Neuron (in vitro differentiated cells): ENCODE measurements at regions not wholly inside any gene's neighbourhood (a gene's known extent, or its start where the extent isn't known, plus 50 kb on each side); places are given as distances from the start of the nearest gene placed in this dataset.
"Not testable (repeated sequence)": the region's sequence is repeated elsewhere in the genome, so short reads cannot be mapped to it uniquely, and the experiment has no call there.

Experiments used
- H2AFZ ChIP-seq: one replicate; pipeline ENCODE4 v1.6.1; 2013; ENCODE audit warnings: low read depth, mild to moderate bottlenecking, inconsistent platforms, low read length, moderate library complexity
- H3K27me3 ChIP-seq: one replicate; pipeline ENCODE4 v1.6.1; 2013; ENCODE audit warnings: low read length; ENCODE audit not compliant: insufficient read depth
- H3K36me3 ChIP-seq: one replicate; pipeline ENCODE4 v1.6.1; 2013; ENCODE audit warnings: low read length; ENCODE audit not compliant: insufficient read depth
- H3K4me1 ChIP-seq: one replicate; pipeline ENCODE4 v1.6.1; 2013; ENCODE audit warnings: low read length; ENCODE audit not compliant: insufficient read depth
- H3K4me3 ChIP-seq: 2 replicates; pipeline ENCODE4 v1.5.1; 2013; ENCODE audit warnings: mild to moderate bottlenecking, low read length, moderate library complexity
- H3K9me3 ChIP-seq: one replicate; pipeline ENCODE4 v1.6.1; 2013; ENCODE audit warnings: low read length

DNA sequence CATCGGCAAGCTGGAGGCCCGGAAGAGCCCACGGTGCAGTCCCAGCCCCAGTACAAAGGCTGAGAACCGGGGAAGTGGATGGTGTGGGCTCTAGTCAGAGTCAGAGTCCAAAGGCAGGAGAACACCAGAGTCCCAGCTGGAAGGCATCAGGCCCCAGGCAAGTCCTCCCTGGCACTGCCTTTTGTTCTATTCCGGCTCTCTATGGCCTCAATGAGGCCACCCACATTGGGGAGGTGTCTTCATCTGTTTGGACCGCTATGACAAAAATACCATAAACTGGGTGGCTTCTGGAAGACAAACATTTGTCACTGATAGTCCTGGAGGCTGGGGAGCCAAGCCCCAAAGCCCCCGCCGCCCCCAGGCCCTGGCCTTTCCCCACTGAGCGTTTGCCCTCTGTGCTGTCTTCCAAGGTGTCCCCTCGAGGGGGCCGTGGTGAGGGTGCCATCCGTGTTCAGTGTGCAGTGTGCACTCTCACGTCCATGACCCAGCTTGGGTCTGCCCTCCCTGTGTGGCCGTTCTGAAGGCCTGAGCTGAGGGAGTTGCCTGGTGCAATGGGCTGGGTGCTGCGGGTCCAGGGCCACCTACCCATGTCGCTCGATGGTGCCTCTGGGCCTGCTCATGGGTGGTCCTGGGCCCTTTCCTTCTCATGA is 99.1 kb upstream of the PPP1R26 start:
- H3K36me3 ChIP-seq, result no peaks in the 10 kb centered on the region
- H3K4me3 ChIP-seq, result no peak overlapping the region
- no peaks in the 10 kb centered on the region for H3K4me1 ChIP-seq
- peaks cover 13% of the 10 kb centered on the region for H3K27me3 ChIP-seq
- no peak overlapping the region for H2AFZ ChIP-seq
- no peaks in the 10 kb centered on the region for H3K9me3 ChIP-seq

DNA sequence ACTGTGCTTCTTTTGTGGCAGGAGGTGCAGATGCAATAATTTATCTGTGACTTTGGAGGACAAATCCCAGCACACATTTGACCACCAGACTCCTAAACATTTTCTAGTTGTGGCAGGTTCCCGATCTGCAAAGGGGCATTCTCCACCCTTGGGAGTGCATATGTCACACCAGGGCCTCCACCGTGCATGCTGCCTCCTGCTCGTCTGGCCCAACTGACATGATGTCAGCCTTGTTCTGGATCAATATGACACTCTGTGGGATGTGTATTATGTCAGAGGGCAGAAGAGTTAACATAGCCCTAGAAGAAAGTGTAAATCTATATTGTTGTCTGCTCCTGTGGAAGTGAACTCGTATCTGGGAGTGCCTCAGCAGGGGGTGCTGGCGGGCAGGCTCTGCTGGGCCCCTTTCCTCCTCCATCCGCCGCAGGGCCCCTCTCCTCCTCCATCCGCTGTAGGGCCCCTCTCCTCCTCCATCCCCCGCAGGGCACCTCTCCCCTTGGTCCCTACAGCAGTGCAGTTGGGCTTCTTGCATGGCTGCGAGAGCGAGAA is 97.7 kb upstream of the PPP1R26 start:
- peaks cover 5% of the 10 kb centered on the region for H3K27me3 ChIP-seq
- no peaks in the 10 kb centered on the region for H3K36me3 ChIP-seq
- no peak overlapping the region for H3K4me3 ChIP-seq
- no peaks in the 10 kb centered on the region for H3K9me3 ChIP-seq
- no peaks in the 10 kb centered on the region for H3K4me1 ChIP-seq
- H2AFZ ChIP-seq, result no peak overlapping the region

DNA sequence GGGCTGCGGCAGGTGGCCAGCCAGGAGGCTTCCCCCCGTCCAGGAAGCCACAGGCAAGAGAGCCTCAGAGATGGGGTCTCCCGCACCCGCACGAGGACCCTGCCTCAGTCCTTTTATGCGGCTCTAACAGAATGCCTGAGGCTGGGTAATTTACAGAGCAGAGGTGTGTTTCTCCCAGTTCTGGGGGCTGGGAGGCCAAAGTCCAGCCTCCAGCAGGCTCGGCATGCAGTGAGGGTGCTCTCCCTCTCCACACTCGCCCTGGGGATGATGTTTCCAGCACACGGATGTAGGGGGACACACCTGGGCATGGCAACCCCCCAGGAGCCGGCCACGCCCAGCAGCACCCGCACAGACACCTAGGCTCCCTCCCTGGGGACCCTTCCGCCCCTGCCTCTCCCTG is 95.4 kb upstream of the PPP1R26 start:
- H3K27me3 ChIP-seq, result peaks cover 5% of the 10 kb centered on the region

DNA sequence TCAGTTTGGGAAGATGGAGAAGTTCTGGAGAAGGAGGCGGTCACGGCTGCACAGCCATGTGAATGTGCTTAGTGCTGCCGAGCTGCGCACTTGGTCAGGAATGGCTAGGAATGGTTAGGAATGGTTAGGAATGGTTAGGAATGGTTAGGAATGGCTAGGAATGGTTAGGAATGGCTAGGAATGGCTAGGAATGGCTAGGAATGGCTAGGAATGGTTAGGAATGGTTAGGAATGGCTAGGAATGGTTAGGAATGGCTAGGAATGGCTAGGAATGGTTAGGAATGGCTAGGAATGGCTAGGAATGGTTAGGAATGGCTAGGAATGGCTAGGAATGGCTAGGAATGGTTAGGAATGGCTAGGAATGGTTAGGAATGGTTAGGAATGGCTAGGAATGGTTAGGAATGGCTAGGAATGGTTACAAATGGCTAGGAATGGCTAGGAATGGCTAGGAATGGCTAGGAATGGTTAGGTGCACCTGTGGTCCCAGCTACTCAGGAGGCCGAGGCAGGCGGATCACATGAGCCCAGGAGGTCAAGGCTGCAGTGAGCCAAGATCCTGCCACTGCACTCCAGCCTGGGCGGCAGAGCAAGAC is 94.7 kb upstream of the PPP1R26 start:
- not testable (repeated sequence) for H3K27me3 ChIP-seq, H3K4me1 ChIP-seq, H2AFZ ChIP-seq, H3K36me3 ChIP-seq, H3K9me3 ChIP-seq, H3K4me3 ChIP-seq

More for the DNA sequence above, 95.4 kb upstream of the PPP1R26 start:
- no peaks in the 10 kb centered on the region for H3K4me1 ChIP-seq
- no peak overlapping the region for H3K4me3 ChIP-seq
- no peak overlapping the region for H2AFZ ChIP-seq
- H3K36me3 ChIP-seq, result no peaks in the 10 kb centered on the region
- H3K9me3 ChIP-seq, result no peaks in the 10 kb centered on the region

DNA sequence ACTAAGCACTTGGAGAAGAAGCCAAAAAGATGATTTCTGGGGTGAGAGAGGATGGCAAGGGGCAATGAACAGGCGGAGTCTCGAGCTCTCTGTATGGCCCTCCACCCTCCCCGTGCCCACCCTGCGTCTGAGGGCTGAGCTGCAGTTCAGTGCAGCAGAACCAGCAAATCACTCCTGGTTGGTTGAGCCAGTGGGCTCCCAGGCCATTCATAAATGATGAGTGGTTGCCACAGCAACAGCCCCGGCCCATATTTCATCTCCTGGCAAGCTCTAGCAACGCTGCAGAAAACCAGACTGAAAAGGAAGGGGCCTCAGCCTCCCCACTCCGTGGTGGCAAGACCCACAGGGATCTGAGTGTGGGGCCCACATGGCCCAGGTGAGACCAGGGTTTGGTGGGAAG is 93.8 kb upstream of the PPP1R26 start:
- Histone ChIP-seq H2AFZ (no peak overlapping the region), H3K4me3 (no peak overlapping the region), H3K36me3 (no peaks in the 10 kb centered on the region), H3K4me1 (no peaks in the 10 kb centered on the region), H3K27me3 (peaks cover 4% of the 10 kb centered on the region), H3K9me3 (no peaks in the 10 kb centered on the region)

DNA sequence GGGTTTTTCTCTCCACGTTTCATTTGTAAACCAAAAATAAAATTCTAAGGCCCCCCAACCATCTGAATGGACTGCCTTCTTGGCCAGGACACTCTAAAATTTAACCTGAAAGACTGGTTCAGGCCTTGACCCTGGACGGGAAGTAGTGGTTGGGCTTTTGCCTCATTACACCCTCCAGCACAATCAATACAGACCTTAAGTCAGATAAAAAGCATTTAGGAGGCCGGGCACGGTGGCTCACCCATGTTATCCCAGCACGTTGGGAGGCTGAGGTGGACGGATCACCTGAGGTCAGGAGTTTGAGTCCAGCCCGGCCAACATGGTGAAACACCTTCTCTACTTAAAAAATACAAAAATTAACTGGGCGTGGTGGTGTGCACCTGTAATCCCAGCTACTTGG is 91.6 kb upstream of the PPP1R26 start:
- H3K27me3 ChIP-seq, result peaks cover 3% of the 10 kb centered on the region
- H2AFZ ChIP-seq, result no peak overlapping the region
- no peaks in the 10 kb centered on the region for H3K4me1 ChIP-seq
- no peak overlapping the region for H3K4me3 ChIP-seq
- no peaks in the 10 kb centered on the region for H3K9me3 ChIP-seq
- H3K36me3 ChIP-seq, result no peaks in the 10 kb centered on the region

DNA sequence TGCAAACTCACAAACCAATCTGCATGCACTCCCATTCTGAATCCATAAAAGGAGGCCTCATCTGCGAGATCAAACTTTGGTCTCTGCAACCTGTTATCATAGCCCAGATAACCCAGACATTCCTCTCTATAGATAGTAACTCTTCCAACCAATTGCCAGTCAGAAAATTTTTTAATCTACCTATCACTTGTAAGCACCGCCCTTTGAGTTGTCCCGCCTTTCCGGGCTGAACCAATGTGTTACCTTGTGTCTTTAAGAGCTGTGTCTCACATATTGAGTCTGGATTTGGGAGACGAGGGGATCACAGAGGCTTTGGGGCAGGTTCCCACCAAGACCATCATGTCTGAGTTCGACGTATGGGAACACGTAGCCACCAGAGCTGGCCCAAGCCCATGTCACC is 91.1 kb upstream of the PPP1R26 start:
- Histone ChIP-seq H3K4me3 (no peak overlapping the region), H3K9me3 (no peaks in the 10 kb centered on the region), H3K36me3 (no peaks in the 10 kb centered on the region)

DNA sequence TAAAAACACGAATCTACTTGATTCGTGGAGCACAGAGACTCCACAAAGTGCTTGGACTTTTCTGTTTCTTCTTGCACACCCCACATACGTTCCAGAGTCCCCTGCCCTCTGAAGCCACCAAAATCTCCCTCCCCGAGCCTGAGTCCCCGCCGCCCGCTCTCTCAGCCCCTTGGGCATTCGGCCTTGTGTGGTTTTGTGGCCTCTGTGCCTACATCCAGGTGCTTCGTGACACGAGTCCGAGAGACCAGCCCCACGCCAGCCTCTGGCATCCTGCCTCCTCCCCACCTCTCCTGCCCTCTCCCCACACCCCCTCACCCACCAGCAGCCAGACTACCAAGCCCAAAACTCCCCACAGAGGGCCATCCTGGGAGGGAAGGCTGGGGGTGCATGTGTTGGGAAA is 87.8 kb upstream of the PPP1R26 start:
- Histone ChIP-seq H3K4me1 (no peaks in the 10 kb centered on the region), H3K9me3 (peaks cover 6% of the 10 kb centered on the region), H3K36me3 (no peaks in the 10 kb centered on the region), H3K4me3 (no peak overlapping the region), H3K27me3 (peaks cover 3% of the 10 kb centered on the region), H2AFZ (no peak overlapping the region)

More for the DNA sequence above, 91.1 kb upstream of the PPP1R26 start:
- peaks cover 3% of the 10 kb centered on the region for H3K27me3 ChIP-seq
- no peaks in the 10 kb centered on the region for H3K4me1 ChIP-seq
- H2AFZ ChIP-seq, result no peak overlapping the region

DNA sequence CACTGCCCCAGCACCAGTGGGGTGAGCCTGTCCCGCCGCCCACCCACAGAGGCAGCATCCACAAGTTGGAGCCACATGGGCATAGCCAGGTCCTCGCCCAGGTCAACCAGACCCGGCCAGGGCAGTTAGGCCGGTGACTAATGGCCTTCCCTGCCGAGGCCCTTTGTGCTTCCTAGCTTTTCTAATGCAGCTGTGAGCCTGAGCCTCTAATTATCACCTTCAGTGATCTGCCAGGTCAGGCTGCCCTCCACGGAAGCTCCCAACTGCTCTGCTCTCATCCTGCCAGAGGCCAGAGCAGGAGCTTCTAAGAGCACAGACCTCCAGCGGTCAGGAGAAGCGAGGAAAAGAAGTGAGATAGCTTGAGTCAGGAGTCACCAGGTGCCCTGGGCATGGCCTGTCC is 87.1 kb upstream of the PPP1R26 start:
- Histone ChIP-seq H3K9me3 (peaks cover 8% of the 10 kb centered on the region), H3K4me3 (no peak overlapping the region), H3K36me3 (no peaks in the 10 kb centered on the region), H3K27me3 (peaks cover 3% of the 10 kb centered on the region), H2AFZ (no peak overlapping the region), H3K4me1 (no peaks in the 10 kb centered on the region)

DNA sequence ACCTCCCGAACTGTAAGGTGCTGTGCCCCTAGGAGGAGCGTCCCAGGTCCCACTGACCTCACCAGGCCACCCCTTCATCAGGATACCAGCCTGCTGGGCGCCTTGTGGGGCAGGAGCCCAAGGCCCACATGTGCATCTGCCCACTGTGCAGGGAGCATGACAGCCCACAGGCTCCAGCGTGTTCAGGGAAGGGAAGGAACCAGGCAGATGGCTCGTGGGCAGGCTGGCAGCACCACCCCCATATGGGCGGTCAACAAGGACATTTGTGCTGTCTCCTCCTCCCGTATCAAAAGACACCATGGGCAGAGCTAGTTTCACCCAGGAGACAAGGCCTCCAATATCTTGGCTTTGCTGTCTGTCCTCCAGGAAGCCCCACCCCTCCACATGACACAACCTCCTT is 85.5 kb upstream of the PPP1R26 start:
- peaks cover 3% of the 10 kb centered on the region for H3K27me3 ChIP-seq
- no peak overlapping the region for H2AFZ ChIP-seq
- no peaks in the 10 kb centered on the region for H3K36me3 ChIP-seq
- peaks cover 8% of the 10 kb centered on the region for H3K9me3 ChIP-seq
- H3K4me1 ChIP-seq, result no peaks in the 10 kb centered on the region
- H3K4me3 ChIP-seq, result no peak overlapping the region

DNA sequence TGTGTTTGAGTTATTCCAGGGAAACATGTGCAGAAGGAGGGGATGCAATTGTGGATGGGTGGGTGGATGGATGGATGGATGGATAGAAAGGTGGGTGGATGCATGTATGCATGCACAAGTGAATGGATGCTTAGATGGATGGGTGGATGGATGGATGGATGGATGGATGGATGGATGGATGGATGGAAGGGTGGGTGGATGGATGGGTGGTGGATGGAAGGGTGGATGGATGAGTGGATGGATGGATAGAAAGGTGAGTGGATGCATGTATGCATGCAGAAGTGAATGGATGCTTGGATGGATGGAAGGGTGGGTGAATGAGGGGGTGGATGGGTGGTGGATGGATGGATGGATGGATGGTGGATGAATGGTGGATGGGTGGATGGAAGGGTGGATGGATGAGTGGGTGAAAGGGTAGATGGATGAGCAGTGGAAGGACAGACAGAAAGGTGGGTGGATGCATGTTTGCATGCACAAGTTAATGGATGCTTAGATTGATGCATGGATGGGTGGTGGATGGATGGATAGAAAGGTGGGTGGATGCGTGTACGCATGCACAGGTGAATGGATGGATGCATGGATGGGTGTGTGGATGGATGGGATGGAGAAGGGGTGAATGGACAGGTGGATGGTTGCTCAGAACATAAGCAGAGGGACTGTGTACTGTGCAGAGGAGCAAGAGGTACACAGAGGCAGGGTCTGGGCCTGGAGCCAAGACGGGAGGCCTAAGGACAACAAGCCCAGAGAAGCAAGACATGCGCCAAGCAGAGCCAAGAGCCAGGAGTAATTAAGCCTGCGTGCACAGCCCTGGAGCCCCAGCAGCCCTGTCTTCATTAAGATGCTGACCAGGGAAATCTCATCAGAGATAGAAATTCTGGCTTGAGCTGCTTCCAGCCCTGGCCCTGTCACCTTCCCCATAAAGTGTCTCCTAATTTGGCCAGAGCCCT is 84.6 kb upstream of the PPP1R26 start:
- no peak overlapping the region for H3K4me3 ChIP-seq
- no peaks in the 10 kb centered on the region for H3K36me3 ChIP-seq
- no peaks in the 10 kb centered on the region for H3K4me1 ChIP-seq
- peaks cover 8% of the 10 kb centered on the region for H3K9me3 ChIP-seq
- H2AFZ ChIP-seq, result no peak overlapping the region
- H3K27me3 ChIP-seq, result peaks cover 3% of the 10 kb centered on the region

DNA sequence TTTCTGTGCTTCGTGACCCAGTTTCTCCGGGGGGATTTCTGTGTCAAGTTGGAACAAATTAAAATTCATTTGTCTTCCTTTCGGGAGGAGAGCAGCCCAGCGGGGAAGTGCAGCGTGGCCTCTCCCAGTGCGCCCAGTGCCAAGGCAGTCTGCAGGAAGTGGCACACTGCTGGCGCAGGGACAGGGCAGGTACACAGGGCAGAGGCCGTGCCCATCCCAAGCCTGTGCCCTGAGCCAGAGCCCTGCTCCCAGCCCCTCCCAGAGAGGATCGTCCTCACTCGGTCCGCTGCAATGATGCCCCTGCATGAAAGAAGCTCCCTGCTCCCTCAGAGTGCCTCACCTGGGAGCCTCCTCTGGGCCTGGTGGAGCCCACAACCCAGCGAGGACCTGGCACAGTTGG is 82.4 kb upstream of the PPP1R26 start:
- H3K4me1 ChIP-seq, result no peaks in the 10 kb centered on the region
- H3K9me3 ChIP-seq, result peaks cover 8% of the 10 kb centered on the region
- H3K27me3 ChIP-seq, result peaks cover 3% of the 10 kb centered on the region
- no peak overlapping the region for H3K4me3 ChIP-seq
- H3K36me3 ChIP-seq, result no peaks in the 10 kb centered on the region
- H2AFZ ChIP-seq, result no peak overlapping the region

DNA sequence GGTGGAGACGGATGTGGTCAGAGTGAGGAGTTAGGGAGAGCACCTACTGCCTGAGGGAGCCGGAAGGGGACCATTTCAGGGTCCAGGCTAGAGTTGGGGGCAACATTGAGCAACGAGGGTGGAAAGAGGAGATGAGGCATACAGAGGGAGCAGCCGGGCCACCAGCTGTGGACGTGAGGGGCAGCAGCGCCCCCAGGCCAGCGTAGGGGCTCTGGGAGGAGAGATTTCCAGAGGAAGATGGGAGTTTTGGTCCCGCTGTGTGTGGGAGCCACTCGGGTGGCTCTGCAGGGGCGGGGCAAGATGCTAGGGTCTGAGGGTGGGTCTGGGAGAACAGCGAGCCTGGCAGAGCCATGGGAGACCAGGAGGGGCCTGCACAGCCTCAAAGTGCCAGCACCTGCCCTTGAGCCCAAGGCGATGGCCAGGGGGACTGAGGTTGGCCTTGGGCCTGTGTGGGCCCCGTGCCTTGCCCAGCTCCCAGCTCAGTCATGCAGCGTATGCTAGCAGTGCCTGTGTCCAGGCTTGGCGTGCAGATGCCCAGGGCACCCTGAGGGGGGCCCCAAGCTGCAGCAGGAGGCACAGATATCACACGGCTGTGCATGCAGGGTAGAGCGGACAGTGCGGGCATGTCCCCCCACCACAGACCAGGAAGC is 80.5 kb upstream of the PPP1R26 start:
- Histone ChIP-seq H3K36me3 (no peaks in the 10 kb centered on the region), H2AFZ (no peak overlapping the region), H3K4me3 (no peak overlapping the region), H3K4me1 (no peaks in the 10 kb centered on the region), H3K9me3 (peaks cover 8% of the 10 kb centered on the region), H3K27me3 (peaks cover 3% of the 10 kb centered on the region)
